ENCODE measurements at regions not wholly inside any gene's neighbourhood (a gene's known extent, or its start where the extent isn't known, plus 50 kb on each side); places are given as distances from the start of the nearest gene placed in this dataset.

- TF ChIP-seq, protein P1, sequence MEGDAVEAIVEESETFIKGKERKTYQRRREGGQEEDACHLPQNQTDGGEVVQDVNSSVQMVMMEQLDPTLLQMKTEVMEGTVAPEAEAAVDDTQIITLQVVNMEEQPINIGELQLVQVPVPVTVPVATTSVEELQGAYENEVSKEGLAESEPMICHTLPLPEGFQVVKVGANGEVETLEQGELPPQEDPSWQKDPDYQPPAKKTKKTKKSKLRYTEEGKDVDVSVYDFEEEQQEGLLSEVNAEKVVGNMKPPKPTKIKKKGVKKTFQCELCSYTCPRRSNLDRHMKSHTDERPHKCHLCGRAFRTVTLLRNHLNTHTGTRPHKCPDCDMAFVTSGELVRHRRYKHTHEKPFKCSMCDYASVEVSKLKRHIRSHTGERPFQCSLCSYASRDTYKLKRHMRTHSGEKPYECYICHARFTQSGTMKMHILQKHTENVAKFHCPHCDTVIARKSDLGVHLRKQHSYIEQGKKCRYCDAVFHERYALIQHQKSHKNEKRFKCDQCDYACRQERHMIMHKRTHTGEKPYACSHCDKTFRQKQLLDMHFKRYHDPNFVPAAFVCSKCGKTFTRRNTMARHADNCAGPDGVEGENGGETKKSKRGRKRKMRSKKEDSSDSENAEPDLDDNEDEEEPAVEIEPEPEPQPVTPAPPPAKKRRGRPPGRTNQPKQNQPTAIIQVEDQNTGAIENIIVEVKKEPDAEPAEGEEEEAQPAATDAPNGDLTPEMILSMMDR (IDR thresholded peaks at IDR 0.05; ENCODE audit: control extremely low read depth, extremely low read depth, low read depth, missing control alignments) = no peak
- CTCF ChIA-PET = interaction anchor here (1.5 to 2.4 kb wide), 2 partner anchors 10 to 14 kb away, joined by 3 to 8 read pairs; no protein-coding TSS in a partner anchor
- POLR2A ChIA-PET = no interaction called here
- no peak for DNase-seq (ENCODE audit: extremely low spot score)
These were observed 95.7 kb upstream of the DRD2 start for GRCh38 chr11:113570906-113571305.

DNA sequence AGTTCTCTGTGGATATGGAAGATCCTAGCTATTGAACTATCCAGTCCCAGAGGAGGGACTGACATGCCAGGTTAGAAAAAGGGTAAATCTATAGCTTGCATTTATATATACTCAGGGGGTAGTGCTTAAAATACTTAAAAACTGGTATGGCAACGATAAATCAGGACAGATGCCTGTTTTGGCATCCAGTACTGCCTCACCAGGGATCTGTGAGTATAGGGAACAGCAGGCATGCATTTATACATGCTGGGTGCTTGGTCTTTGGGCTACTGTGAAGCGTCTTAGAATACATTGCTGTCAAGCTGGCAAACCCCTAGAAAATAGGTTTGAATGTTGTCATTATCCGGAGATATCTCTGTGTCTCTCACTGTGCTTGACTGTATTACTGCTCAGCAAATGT is 94.2 kb upstream of the DRD2 start:
- TF ChIP-seq, protein P1 (IDR thresholded peaks at IDR 0.05; ENCODE audit: control extremely low read depth, extremely low read depth, low read depth, missing control alignments) = no peak
- POLR2A ChIA-PET = no interaction called here
- CTCF ChIA-PET = interaction anchor here (2.4 kb wide), 1 partner anchor 12 kb away, joined by 8 read pairs; no protein-coding TSS in a partner anchor
- no peak for DNase-seq (ENCODE audit: extremely low spot score)

GRCh38 chr11:113568566-113568965 is 93.4 kb upstream of the DRD2 start:
- DNase-seq (ENCODE audit: extremely low spot score) = no peak
- TF ChIP-seq, protein P1 (IDR thresholded peaks at IDR 0.05; ENCODE audit: control extremely low read depth, extremely low read depth, low read depth, missing control alignments) = no peak
- POLR2A ChIA-PET = no interaction called here
- CTCF ChIA-PET = interaction anchor here (2.4 kb wide), 1 partner anchor 12 kb away, joined by 8 read pairs; no protein-coding TSS in a partner anchor

GRCh38 chr11:113567867-113568544 is 92.8 kb upstream of the DRD2 start:
- CTCF ChIA-PET = interaction anchor here (1.1 to 2.2 kb wide), 2 partner anchors 15 to 29 kb away, joined by 4 to 6 read pairs; no protein-coding TSS in a partner anchor
- POLR2A ChIA-PET = no interaction called here
- TF ChIP-seq, protein P1 (IDR thresholded peaks at IDR 0.05; ENCODE audit: control extremely low read depth, extremely low read depth, low read depth, missing control alignments) = no peak
- no peak for DNase-seq (ENCODE audit: extremely low spot score)

DNA sequence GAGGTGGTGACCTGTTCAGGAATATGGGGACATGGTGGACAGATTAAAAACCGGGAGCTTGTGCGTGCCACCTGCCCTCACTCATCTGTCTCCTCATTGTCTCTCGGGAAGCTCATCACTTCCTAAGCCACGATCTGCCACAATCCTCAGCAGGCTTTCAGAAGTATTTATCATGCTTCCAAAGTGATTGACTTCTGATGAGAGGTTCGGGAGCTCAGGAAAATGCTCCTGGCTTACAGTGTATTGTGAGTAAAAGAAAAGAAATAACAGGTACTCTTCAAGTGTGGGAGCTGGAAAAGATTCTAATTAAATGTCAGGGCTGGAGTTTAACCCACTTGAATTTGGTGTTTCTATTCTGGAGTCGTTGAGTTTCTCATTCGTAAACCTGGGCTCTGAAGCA is 91.9 kb upstream of the DRD2 start:
- CTCF ChIA-PET = interaction anchor here (1.1 to 2.2 kb wide), 2 partner anchors 14 to 28 kb away, joined by 4 to 6 read pairs; no protein-coding TSS in a partner anchor
- TF ChIP-seq, protein P1 (IDR thresholded peaks at IDR 0.05; ENCODE audit: control extremely low read depth, extremely low read depth, low read depth, missing control alignments) = no peak
- no peak for DNase-seq (ENCODE audit: extremely low spot score)
- POLR2A ChIA-PET = no interaction called here

DNA sequence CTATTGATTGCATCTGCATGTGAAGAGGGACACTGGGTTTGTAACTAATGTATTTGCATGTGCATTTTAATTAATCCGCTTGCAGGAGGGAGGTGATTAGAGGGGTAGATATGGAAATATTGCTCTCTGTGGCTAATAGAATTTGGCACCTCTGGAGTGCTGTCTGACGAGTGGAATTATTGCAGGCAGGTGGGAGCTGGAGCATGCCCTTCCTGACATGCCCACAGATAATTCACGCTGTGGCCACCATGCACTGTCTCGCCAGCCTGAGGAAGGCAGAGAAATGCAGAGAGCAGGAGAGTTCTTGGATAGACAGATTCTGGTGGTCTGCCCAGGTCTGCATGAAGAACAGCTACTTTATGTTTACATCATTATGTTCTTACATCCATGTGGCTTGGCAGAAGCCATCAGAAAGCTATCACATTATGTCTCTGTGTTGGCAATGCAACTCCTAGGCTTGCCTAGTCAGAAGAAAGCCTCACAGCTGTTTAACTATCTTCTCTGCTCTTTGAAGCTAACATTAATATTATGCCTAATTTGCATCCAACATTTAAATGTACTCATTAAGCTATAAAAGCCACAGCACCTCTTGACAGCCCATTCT is 89.4 kb upstream of the DRD2 start:
- DNase-seq (ENCODE audit: extremely low spot score) = no peak
- CTCF ChIA-PET = interaction anchor here (0.8 to 1.9 kb wide), 4 partner anchors 10 to 32 kb away, joined by 3 to 6 read pairs (median 4); no protein-coding TSS in a partner anchor
- TF ChIP-seq, protein P1 (IDR thresholded peaks at IDR 0.05; ENCODE audit: control extremely low read depth, extremely low read depth, low read depth, missing control alignments) = no peak
- POLR2A ChIA-PET = no interaction called here

Measured in GM10248 (cell line).